GM12875 (cell line): ENCODE measurements at regions not wholly inside any gene's neighbourhood (a gene's known extent, or its start where the extent isn't known, plus 50 kb on each side); places are given as distances from the start of the nearest gene placed in this dataset.
"Not testable (repeated sequence)": the region's sequence is repeated elsewhere in the genome, so short reads cannot be mapped to it uniquely, and the experiment has no call there.

Experiments used
- H3K4me3 ChIP-seq: one replicate; pipeline ENCODE4 v1.5.1; 2011; ENCODE audit warnings: low read depth, low read length, control low read depth
- CTCF ChIP-seq: IDR thresholded peaks from 2 replicates; pipeline ENCODE4 v1.5.1; 2011; ENCODE audit warnings: low read depth, mild to moderate bottlenecking, control low read depth, inconsistent platforms, low read length, moderate library complexity, borderline replicate concordance; ENCODE audit not compliant: insufficient read depth

- no peak overlapping the region for H3K4me3 ChIP-seq
- TF ChIP-seq CTCF: no peak
These were observed 264.5 kb upstream of the LRP1B start for GRCh38 chr2:142395291-142395690.

GRCh38 chr2:142380372-142380771 is 249.6 kb upstream of the LRP1B start:
- TF ChIP-seq CTCF: no peak
- H3K4me3 ChIP-seq: no peak overlapping the region

- not testable (repeated sequence) for H3K4me3 ChIP-seq
These were observed 231.3 kb upstream of the LRP1B start for GRCh38 chr2:142362069-142362468.

GRCh38 chr2:142347751-142348150 is 216.9 kb upstream of the LRP1B start:
- no peak for TF ChIP-seq CTCF
- no peak overlapping the region for H3K4me3 ChIP-seq

GRCh38 chr2:142339261-142339660 is 208.4 kb upstream of the LRP1B start:
- H3K4me3 ChIP-seq: no peak overlapping the region

GRCh38 chr2:142332196-142332595 is 201.4 kb upstream of the LRP1B start:
- no peak for TF ChIP-seq CTCF
- H3K4me3 ChIP-seq: no peak overlapping the region

More at GRCh38 chr2:142339261-142339660, 208.4 kb upstream of the LRP1B start:
- TF ChIP-seq CTCF: no peak

- no peak for TF ChIP-seq CTCF
- H3K4me3 ChIP-seq: no peak overlapping the region
These were observed 199.6 kb upstream of the LRP1B start for GRCh38 chr2:142330458-142330857.

GRCh38 chr2:142325870-142326269 is 195.1 kb upstream of the LRP1B start:
- no peak for TF ChIP-seq CTCF
- no peak overlapping the region for H3K4me3 ChIP-seq
